Prostate gland (tissue), 2 donors: ENCODE measurements at regions not wholly inside any gene's neighbourhood (a gene's known extent, or its start where the extent isn't known, plus 50 kb on each side); places are given as distances from the start of the nearest gene placed in this dataset.

Experiments used
- POLR2A ChIP-seq: fragments of 450-650 bp; IDR thresholded peaks from one replicate; pipeline ENCODE4 v1.6.1; 2016; ENCODE audit warnings: antibody characterized with exemption, mild to moderate bottlenecking
- TF ChIP-seq, protein P1 (sequence below), 4 experiments: fragments of 200-600 bp in 2 of 4; fragments of 450-650 bp in 2 of 4; sonication (generic) in 2 of 4; IDR thresholded peaks; 1 replicate in 3 of 4; 2 replicates in 1 of 4; pipeline ENCODE4 v1.5.1; 2016 to 2019; ENCODE audit warnings: antibody characterized with exemption in 4 of 4, mild to moderate bottlenecking in 2 of 4, moderate library complexity in 2 of 4

DNA sequence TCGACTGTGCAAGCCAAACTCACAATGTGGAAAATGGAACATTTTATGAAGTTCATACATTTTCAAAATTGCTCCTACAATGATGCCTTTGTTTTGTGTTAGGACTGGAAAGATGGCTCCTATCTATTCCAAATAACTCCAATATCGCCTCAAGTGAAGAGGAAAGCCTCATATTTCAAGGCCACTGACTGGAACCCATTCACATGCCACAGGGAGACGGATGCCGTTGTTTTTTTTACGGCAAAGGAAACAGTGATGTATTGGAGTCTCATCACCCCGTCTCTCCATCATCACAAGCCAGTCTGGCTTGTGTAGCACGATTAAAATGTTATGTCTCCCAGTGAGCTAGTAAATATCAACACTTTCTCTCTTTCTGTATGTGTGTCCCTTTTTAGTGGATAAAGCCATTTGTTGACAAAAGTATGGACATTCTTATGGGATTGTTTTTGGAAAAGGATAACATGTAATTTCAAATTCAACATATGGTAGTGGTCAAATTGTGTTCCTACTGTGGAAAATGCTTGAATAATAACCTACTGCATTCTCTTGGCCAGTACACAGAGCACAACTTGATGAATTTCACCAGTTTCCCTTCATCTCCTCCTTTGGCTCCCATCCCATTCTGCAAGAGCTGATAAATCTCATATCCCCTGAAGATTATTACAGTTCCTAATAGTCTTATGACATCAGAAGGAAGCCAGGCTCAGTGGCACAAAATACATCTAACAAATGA lies 109.5 kb upstream of the PITRM1 start:
- TF ChIP-seq, protein P1, sequence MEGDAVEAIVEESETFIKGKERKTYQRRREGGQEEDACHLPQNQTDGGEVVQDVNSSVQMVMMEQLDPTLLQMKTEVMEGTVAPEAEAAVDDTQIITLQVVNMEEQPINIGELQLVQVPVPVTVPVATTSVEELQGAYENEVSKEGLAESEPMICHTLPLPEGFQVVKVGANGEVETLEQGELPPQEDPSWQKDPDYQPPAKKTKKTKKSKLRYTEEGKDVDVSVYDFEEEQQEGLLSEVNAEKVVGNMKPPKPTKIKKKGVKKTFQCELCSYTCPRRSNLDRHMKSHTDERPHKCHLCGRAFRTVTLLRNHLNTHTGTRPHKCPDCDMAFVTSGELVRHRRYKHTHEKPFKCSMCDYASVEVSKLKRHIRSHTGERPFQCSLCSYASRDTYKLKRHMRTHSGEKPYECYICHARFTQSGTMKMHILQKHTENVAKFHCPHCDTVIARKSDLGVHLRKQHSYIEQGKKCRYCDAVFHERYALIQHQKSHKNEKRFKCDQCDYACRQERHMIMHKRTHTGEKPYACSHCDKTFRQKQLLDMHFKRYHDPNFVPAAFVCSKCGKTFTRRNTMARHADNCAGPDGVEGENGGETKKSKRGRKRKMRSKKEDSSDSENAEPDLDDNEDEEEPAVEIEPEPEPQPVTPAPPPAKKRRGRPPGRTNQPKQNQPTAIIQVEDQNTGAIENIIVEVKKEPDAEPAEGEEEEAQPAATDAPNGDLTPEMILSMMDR (IDR thresholded peaks at IDR 0.05): no peak
- TF ChIP-seq POLR2A: no peak
